Right renal pelvis (tissue), 4 donors: ENCODE measurements at regions not wholly inside any gene's neighbourhood (a gene's known extent, or its start where the extent isn't known, plus 50 kb on each side); places are given as distances from the start of the nearest gene placed in this dataset.
"Not testable (repeated sequence)": the region's sequence is repeated elsewhere in the genome, so short reads cannot be mapped to it uniquely, and the experiment has no call there.

Experiments used
- DNase-seq, 4 donors: peaks; one replicate each; pipeline ENCODE4 v3.0.0-alpha.2; 2013; ENCODE audit warnings: low read depth in 4 of 4, low spot score in 3 of 4, missing footprints in 1 of 4

DNA sequence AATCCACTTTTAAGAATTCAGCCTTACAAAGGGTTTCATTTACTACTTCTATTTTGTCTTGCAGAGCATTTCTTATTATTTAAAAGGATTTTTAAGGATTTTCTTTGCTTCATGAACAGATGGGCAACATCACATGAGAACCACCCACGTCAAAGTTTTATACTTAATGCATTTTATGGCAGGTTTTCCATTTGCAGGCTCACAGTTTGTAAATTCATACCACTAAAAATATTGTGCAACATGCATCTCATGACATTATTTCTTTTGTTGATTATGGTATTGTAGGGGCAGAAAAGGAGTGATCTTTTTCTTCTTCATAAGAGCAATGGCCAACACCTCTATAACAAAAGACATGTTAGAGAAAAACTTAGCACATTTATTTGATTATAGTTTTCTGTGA is 554.0 kb upstream of the SPRY2 start:
- DNase-seq: no peak

DNA sequence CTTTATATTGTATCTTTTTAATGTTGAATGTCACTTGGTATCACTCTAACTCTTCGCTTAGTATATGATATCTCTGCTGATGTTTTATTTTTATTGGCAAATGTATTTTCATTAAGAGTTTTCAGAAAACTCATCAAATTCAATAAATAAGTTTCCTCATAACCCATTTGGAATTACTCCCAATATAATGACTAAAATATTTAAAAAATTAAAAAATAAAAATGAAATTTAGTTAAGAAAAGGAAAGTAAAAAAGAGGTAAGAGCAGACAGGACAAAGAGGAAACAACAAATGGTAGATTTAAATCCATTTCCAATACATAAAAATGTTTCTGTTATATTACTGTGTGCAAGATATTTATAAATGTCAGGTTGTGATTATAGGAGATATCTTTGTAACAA is 548.9 kb upstream of the SPRY2 start:
- no peak for DNase-seq

DNA sequence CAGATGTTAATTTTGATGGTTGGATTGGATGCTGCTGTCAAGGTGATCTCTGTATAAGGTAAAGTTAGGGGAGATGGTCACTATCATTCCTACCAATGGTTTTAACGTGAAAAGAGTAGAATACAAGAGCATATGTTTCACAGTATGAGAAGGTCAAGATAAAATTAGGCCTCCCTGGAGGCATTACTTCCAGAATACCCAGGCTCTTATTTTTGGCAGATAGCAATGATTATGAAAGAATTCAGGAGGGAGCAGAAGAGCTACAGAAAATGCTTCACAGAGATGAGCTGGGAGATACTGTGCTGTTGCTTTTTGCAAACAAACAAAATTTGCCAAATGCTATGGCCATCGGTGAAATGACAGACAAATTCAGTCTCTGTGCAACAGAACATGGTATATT is 547.5 kb upstream of the SPRY2 start:
- DNase-seq: no peak

DNA sequence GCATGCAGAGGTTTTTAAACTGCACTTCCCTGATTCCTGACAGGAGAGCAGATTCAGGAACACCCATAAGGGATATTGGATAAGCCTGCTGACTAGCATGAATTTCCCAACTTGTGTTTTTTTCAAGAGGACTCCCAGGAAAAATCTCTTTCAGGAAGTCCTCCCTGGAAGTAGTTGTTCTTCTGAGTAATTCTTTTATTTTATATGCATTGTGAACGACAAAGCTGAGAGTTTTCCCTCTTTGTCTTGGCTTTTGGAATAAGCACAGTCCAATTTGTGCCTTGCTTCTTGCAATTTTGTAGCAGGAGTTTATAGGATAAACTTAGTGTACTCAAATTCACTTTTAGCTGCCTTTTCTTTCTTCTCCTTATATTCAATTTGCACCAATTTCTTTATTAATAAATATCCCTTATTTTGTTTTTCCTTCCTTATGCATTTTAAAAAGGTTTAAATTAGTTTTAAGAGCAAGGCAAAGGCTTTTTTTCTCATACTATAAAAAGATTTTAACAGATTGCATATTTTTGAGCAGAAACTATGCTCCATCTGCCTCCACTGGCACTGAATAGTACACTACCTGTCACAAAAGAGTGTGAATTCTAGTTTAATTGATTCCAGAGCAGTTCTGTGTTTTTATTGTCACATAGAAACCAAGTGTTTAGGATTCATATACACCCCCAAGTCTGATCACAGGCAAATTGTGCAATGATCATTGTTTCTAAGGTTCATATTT is 543.3 kb upstream of the SPRY2 start:
- no peak for DNase-seq

DNA sequence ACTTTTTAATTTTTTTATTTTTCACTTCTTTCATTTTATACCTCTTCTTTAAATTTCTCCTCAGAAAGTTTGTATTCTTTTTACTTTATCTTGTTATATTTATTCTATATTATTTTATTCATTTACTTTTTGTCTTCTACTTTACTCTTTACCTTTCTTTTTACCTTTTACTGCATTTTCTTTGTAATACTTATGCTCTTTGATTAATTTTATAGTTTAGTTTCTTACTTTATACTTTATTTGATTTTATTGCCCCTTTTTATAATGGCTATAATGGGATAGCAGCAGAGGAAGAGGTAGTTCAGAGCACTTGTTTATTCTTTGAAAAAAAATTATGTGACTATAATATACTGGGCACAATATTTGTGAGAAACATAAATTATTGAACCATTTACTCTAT is 542.6 kb upstream of the SPRY2 start:
- DNase-seq: no peak

DNA sequence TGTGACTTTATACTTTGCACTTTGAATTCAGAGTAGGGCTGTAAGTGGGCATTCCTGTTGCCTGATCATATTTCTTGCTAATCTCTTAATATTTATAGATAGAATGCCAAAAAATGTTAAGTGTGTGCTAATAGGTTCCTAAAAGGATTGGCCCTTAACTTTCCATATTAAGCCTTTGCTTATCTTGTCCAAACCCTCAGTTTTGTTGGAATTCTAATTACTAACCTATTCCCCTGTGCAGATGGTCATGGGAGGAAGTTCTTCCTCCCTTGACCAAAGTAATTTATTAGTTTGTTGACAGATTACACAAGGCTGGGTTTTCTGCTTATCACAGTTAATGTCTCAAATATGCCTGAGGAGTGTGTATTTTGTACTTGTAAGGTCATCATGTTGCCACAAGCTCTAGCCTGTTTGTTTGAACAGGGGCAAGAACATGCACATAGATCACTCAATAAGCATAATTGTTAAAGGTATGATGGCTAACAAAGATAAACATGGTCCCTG is 541.1 kb upstream of the SPRY2 start:
- no peak for DNase-seq

DNA sequence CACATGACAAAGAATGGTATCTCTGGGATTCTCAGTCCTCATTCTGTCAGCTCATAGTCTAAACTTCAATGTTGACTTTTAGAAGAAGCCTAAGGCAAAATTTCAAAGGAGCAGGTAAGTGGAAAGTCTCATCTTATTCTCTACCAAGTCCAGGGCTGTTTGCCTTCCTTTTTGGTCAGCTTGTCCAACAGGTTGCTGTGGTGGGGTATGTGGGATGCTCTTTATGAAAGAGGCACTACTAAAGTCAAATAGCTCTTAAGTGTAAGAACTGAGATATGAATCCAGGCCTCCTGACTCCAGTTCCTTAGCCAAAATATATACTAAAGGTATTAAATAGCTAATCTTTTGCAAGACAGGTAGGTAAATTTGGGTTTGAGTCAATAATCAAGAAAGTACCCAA is 540.6 kb upstream of the SPRY2 start:
- no peak for DNase-seq

DNA sequence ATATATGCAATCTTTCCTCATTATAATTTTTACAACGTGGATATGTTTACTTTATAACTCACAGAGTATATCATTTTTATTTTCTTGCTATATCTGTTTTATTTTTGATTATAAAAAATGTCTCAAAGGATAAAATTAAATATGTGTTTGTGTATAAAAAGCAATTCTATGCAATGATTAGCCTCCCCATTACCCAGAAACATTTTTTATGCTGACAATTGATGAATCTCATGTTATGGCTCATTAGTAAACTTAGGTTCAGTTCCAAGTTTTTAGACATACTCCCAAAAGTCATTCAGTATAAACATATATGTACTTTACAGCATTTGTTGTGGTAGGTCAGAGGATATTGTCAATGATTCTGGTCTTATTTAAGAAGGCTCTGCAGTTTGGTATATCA is 540.1 kb upstream of the SPRY2 start:
- peak in 1 of 4 donors; percentile 27 for DNase-seq

DNA sequence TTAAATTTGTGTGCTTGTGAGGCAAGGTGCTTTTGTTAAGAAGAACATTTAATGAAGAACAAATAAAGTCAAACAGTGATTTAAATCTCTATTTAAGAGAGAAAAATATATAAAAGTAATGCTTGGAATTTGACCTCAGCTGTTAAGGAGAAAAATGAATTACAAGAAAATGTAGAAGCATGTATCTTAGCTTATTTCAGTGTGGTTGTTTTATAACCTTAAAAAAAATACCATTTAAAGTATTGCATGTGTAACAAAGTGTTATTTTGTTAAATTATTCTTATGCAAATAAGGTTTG is 537.0 kb upstream of the SPRY2 start:
- DNase-seq: no peak

DNA sequence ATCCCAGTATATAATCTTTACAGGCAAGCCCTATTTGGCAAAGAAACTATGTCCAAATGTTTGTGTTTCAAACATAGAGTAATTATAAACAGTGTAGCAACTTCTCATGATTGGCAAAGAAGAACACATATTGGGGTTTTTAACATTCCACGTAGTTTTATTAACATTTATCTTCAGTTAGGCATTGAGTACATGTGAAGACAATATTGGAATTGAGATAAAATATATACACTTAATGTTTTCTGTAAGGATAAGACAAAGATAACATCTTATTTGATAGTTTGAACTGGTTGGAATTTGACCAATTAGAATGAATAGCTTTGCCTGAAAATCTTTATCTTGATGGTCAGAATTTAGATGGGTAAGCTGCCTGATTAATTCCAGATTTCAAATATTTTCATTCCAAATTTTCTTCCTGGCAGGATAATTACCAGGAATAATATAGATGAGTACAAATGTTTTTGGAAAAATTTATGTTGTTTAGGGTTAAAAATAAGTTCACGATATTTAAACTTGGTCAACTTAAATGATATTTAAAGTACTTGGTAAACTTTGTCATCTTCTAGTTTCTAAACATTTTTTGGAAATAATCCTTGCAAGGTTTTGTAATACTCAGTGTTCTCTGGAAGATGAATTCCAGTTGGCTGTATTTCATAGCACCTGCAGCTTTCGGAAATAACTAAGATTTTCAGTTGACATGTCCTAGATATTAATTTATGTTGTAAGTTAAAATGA is 536.5 kb upstream of the SPRY2 start:
- DNase-seq: no peak

DNA sequence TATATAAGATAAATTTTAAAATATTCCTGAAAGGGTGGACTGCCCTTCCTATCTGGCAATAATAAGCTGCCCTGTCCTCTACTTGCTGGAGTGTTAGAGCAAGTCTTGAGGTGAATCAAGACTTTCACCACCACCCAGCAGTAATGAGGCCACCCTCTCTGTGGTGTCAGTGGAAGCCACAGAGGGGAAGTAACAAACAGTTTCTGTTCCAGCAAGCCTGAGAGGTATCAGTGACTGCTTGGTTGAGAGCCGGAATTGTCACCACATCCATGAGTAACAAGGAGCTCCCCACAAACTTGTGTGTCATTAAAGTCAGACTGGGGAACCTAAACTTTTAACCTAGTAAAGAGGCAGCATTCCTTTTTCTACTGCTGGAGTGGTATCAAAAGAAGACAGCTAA is 532.7 kb upstream of the SPRY2 start:
- DNase-seq: no peak

DNA sequence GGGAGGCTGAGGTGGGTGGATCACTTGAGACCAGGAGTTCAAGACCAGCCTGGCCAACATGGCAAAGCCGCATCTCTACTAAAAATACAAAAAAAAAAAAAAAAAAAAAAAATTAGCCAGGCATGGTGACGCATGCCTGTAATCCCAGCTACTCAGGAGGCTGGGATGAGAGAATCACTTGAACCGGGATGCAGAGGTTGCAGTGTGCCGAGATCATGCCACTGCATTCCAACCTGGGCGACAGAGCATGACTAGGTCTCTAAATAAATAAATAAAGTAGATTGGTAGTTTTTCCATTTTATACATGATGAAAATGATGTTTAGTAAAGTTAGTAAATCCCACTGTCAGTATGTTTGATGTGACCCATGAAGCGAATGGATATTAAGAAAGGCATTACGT is 531.0 kb upstream of the SPRY2 start:
- DNase-seq: not testable (repeated sequence)

DNA sequence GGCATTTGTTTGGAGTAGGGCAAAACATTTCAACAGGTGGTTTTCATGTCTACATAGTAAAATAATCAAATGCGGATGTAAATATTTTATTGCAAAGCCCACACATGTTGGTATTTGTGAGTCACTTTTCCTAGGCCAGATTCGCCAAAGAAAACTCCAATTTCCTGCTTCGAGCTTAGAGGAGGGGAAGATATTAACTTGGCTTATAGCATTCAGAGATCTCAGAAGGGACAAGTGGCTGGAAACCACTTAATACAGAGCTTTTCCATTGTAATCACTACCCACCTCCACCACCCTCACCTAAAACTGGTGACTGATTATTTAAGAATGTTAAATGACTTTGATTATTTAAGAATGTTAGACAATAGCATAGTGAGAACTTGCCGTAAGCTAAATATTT is 530.6 kb upstream of the SPRY2 start:
- DNase-seq: no peak

DNA sequence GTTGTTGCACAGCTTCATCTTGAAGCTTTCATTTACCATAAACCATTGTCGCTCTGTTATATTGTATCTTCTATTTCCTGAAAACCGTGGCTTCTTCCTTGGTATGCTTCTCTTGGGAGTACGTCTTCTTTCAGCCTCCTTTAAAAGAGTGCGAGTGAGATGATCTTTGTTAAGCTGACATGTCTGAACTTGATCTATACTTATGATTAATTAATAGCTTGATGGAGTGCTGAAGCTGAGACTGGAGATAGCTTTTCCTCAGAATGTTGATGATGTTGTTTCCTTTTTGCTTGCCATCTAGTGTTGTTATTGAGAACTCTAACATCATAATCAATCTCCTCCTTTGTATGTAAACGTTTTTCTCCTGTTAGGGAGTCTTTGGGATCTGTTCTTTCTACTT is 529.3 kb upstream of the SPRY2 start:
- no peak for DNase-seq

DNA sequence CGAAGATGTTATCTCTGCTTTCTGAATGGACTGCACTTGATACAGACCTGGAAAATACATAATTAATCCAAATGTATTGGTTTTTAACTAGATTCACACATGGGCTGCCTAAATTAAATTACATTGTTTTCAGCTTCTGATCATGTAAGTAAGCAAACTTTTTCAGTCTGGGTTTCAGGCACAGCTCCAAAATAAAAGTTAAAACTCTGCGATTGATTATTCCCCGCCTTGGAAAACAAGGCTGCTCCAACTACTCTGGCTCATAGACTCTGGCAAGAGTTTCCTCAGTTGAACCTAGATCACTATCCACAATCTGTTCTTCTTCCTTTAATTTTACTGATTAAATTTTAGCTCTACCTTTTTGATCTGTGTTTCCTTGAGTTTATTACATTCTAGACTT is 526.0 kb upstream of the SPRY2 start:
- DNase-seq: no peak

DNA sequence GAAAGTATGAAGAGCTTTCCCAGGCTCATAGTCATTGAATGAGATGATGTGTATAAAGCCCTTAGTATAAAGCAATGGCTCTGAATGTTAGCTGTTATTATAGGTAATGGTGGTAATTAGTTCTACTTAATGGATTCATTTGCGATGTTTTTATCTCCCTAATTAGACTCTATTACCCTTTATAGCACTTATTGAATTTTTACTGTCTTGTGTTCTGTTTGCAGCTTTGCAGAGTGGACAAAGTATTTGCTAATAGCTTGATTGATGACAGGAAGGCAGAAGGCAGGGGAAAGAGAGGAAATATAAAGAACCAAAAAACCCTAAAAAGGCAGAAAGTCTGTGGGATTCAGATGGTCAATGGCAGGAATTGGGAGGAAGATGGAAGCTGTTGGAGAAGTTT is 524.4 kb upstream of the SPRY2 start:
- DNase-seq: no peak

DNA sequence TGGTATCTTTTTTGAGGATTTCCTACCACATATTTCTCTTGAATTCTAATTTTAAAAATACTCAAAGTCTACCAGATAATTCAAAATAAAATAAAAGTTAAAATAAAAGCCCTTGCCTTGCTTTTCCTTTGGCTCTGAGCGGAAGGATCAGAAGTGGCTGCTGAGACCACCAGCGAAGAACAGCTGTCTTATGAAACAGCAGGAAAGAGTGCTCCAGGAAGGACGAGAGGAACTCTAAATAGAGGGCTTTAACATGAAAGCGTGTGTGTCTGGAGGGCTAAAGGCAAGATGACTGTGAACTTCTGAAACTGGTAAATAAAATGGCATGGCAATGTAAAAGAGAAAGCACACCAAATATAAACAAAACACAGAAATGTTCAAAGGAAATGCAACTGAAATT is 521.5 kb upstream of the SPRY2 start:
- no peak for DNase-seq

DNA sequence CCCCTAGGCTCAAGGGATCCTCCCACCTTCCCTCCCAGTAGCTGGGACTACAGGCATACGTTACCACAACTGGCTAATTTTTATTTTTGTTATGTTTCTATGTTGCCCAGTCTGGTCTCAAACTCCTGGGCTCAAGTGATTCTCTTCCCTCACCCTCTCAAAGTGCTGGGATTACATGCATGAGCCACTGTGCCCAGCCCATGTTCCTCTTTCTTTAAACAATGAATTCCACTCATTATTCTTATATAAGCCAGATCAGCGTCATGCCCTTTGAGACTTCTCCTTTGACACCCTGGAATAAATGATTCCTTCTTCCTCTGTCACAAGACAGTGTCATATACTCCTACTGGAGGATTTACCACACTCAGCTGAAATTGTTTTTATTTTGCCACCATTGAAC is 519.9 kb upstream of the SPRY2 start:
- no peak for DNase-seq

DNA sequence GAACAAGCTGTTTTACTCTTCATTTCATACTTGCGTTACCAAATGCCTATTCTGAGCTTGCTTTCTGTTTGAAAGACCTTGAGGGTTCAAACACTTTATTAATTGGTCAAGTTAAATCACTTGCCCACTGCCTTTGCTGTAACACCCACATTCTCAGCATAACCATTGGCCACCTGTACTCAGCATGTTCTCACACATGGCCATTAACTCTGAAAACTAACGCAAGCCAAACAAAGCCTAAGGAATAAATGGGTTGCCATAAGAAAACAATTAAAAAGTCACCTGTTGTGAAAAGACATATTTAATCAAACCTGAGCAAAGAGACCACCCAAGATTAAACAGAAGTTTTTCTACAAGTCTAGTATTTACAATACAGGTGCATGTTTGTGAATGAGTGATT is 517.2 kb upstream of the SPRY2 start:
- DNase-seq: no peak

DNA sequence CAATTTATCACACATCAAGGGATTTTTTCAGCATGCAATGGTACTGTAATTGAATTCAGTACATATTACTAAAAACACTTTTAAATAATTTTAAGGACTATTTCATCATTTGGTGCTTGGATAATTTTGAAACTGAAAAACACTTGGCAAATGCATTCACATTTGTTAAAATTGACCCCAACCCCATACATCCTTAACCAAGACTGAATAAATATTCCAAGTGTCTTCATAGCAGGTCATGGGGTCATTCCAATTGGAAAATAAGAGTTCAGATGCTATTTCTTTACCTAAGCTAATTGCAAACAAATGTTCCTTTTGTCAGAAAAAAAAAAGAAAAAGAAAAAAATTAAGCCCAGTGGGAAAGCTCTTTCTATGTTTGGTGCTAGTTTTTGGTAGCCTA is 516.4 kb upstream of the SPRY2 start:
- no peak for DNase-seq

DNA sequence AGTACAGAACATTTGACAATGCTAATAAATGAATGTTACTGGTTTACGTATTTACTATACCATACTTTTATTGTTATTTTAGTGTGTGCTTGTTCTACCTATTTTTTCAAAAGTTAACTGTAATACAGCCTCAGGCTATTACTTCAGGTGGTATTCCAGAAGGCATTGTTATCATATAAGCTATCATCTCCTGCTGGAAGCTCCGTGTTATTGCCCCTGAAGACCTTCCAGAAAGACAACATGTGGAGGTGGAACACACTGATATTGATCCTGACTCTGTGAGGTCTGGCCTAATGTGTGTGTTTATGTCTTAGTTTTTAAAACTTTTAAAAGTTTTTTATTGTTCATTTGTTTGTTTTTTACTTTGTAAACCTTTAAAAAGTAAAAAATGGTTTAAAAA is 509.8 kb upstream of the SPRY2 start:
- no peak for DNase-seq

DNA sequence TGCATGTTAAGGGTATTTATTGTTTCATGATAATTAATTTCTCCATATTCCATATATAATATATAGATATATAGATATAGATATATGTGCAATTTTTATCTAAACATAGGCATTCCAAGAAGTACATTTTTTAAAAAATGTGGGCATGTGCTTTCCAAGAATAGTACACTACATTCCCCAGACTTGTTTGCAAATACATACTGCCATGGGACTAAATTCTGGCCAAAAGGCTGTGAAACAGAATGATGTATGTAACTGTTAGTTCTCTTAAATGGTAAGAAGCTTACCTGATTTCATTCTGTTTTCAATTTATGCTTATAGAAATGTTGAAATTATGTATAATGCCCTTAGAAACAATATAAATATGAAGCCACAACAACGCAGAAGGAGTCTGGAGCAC is 503.2 kb upstream of the SPRY2 start:
- no peak for DNase-seq

DNA sequence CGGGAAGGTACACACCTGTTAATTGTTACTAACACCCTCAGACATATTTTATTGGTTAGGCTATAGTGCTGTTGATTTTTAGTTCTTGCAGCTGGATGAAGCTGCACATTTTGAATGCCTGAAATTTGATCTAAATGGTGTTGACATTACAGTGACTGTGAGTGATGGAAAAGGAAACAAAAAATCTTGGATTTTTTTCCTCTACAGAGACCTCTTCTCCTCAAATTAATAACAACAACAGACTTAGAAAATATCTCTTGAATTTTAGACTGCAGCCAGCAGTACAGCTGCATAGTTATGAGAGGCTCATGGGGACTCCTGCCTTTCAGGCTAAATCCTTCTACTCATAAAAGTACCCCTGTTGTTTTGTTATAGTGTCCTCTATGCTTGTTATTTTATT is 500.5 kb upstream of the SPRY2 start:
- DNase-seq: no peak
